GM15510 (cell line): ENCODE measurements at regions not wholly inside any gene's neighbourhood (a gene's known extent, or its start where the extent isn't known, plus 50 kb on each side); places are given as distances from the start of the nearest gene placed in this dataset.

Experiments
- POLR2A ChIP-seq: IDR thresholded peaks from 3 replicates; pipeline ENCODE4 v1.6.1; 2011; ENCODE audit warnings: borderline replicate concordance; ENCODE audit not compliant: insufficient read length; ENCODE audit errors: extremely low read depth

DNA sequence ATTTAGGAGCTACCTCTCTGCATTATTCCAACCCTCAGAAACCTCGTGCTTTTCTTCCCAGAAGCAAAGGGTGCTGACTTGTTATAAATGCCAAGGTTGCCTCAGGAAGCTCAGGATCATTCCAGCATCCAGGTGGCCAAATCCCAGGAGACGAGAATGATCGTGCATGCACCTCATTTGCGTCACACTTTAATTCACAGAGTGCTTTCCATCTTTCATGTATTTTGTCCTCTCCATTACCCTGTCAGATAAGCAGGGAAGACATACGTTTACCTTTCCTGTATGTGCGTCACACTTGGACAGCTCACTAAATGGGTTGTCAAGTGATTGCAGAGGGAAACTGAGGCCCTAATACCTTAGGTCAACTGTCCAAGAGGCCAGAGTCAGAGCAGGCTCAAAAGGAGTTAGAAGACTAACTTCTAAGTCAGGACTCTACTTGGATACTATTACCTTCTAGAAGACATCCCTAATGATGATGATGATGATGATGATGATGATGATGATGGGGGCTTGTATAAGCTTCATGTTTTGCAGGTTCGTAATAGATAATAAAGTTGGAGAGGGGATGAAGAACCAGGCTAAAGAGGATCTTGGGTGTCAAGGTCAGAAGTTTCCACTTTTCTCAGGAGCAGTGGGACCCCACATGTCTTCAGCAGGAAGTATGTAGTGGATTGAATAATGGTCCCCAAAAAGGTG is 150.6 kb upstream of the TNRC6C start:
- TF ChIP-seq POLR2A: no peak

DNA sequence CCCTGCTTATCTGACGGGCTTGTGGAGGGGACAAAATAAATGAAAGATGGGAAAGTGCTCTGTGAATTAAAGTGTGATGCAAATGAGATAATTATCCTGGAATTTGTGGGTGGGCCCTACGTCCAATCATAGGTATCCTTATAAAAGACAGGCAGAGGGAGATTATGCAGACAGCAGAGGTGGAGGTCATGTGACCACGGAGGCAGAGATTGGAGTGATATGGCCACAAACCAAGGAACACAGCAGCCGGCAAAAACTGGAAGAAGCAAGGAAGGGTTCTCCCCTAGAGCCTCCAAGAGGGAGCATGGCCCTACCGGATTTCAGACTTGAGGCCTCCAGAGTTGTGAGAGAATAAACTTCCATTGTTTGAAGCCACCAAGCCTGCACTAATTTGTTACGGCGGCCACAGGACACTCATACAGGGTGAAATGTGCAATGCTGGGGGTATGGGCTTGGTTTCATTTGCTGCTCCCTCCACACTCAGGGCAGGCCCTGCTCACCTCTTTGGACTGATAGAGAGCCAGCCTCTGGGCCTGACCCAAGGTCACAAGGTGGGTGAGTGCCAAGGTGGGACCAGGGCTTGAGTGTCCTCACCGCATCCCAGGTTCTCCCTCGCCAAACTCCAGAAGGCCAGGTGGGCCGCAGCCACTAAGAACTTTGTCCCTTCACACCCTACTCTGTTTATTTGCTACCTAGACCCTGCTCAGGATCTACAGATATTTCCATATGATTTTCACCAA is 149.6 kb upstream of the TNRC6C start:
- TF ChIP-seq POLR2A: no peak

DNA sequence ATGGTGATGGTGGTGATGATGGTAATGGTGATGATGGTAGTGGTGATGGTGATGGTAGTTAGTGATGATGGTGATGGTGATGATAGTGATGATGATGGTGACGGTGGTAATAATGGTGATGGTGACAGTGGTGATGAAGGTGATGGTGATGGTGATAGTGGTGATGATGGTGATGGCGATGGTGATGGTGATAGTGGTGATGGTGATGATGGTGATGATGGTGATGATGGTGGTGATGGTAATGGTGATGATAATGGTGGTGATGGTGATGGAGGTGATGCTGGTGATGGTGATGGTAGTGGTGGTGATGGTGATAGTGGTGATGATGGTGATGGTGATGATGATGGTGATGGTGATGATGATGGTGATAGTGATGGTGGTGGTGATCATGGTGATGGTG is 148.7 kb upstream of the TNRC6C start:
- TF ChIP-seq POLR2A: no peak

DNA sequence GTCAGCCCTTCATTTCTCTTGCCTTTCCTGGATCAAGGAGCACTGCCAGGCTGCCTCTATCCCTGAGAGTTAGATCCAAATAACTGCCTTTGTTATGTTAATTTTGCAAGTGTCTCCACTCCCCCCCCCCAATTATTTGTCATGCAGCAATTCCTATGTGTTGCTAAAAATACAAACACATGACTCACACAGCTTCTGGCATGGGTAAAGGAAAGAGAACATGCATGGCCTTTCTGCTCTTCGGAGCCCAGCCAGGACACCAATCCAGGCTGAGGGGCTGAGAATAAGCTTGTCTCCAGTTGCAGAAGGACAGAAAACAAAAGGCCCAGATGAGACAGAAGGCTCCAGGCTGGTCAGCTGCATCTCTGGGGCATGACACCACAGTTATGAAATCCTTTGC is 148.0 kb upstream of the TNRC6C start:
- no peak for TF ChIP-seq POLR2A

DNA sequence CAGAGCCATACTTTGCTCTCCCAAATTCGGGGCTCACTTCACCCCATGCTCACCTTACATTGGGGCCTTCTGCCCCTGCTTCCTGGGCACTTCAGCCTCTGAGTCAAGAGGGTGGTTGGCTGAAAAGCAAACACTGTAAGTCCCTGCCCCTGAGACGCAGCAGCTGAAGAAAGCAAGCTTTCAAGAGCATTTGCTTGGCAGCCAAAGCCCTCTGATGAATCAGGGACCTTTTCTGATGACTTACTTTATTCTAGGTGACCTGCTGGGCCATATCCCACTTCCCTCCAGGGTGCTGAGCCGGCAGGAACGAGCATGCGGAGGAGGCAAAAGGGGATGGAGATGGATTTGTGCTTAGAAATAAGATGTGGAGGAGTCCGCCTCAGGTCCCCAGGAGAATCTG is 147.0 kb upstream of the TNRC6C start:
- no peak for TF ChIP-seq POLR2A

DNA sequence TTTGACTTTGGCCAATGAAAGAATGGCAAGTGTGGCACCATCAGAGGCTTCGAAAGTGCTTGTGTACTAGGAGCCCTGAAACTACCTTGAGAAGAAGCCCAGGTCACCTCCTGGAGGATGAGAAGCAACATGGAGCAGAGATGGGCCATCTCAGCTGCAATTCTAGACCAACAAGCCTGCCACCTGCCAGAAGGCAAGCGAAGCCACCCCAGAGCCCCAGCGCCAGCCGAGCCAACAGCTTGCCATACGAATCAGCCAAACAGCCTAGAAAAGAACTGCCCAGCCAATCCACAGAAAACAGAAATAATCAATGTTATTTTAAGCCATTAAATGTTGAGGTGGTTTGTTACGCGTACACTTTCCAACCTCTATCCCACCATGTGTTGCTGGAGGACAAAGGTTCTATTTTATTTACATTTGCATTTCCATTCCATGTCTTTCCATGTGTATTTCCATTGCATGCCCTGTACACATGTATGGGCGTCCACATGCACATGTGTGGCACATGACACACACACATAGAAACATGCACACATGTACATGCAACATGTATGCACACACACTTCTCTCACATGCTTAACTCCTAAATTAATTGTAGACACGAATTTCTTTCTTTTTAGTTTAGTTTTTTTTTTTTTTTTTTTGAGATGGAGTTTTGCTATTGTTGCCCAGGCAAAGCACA is 144.3 kb upstream of the TNRC6C start:
- TF ChIP-seq POLR2A: no peak

DNA sequence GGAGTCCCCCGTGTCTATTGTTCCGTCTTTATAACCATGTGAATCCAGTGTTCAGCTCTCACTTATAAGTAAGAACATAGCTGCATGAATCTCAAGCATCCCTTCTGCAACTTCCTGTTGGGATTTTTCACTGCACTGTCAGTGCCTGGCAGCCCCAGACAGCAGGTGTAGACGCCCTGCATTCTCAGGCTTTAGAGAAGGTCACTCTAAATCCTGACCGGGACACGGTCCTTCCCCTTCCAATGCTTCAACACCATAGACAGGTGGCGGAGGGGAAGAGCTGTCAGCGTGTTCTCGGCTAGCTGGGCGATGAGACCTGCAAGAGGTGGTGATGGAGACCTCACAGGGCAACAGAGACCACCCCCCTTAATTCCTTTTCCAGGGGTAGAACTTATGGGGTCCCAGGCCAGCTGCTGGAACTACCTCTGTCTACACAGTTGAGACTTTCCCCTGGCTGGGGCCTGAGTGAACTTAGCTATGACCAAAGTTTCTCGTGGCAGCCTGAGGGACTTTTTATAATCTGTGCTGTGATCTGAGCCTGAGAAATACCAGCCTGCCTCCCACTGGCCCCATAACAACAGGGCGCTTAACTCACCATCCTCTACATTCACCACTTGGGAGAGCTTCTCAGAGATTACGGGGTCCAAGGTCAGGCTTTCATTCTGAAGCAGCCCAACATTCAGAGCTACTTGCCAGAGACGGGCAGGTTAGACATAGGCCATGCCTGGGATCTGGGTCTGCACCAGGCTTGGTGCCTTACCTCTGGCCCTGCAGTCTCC is 143.2 kb upstream of the TNRC6C start:
- no peak for TF ChIP-seq POLR2A

DNA sequence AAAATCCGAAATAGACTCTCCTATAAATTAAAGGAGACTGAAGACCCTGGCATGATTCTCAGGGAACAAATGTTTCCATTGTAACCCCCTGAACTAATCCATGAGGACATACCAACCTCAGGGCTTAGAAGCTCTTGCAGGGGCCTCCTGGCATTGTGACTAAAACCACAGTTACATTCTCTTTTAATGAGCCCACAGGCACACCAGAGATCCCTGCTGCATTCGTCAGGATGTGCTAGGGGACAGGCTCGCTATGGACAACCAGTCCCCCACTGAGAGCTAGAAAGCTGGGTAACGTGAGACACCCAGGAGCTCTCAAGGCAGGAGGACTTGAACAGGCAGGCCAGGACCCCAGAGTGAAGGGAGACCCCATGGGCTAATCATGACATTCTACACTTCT is 140.6 kb upstream of the TNRC6C start:
- TF ChIP-seq POLR2A: no peak

DNA sequence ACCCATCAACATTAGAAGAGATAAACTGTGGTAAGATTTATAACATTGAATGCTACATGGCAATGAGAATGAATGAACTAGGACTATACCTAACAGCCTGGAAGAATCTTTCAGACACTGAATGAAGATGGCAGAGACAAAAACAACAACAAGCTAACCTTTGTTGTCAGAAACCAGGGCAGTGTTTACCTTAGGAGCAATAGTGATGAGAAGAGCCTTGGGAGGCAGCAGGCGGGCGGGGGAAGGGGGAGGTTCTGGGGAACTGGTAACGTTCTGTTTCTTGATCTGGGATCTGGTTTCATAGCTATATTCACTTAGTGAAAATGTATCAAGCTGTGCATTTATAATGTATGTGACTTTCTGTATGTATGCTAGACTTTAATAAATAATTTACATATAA is 139.0 kb upstream of the TNRC6C start:
- TF ChIP-seq POLR2A: no peak

DNA sequence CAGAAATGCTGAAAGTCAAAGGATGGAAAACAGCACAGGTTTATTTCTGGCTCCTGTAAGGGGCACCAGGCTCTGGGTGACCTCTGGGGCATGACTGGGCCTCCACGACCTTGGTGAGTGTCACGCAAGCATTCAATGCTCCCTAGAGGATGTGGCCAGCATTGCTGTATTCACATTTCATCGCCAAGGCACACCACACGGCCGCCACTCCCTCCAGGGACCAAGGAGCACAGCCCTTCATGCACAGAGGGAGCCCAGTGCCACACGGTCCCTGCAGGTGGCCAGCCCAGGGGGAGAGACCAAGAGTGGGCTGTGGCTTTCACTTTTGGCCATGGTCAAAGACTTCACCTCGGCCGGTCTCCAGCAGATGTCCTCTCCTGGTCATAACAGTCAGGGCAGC is 137.4 kb upstream of the TNRC6C start:
- no peak for TF ChIP-seq POLR2A

DNA sequence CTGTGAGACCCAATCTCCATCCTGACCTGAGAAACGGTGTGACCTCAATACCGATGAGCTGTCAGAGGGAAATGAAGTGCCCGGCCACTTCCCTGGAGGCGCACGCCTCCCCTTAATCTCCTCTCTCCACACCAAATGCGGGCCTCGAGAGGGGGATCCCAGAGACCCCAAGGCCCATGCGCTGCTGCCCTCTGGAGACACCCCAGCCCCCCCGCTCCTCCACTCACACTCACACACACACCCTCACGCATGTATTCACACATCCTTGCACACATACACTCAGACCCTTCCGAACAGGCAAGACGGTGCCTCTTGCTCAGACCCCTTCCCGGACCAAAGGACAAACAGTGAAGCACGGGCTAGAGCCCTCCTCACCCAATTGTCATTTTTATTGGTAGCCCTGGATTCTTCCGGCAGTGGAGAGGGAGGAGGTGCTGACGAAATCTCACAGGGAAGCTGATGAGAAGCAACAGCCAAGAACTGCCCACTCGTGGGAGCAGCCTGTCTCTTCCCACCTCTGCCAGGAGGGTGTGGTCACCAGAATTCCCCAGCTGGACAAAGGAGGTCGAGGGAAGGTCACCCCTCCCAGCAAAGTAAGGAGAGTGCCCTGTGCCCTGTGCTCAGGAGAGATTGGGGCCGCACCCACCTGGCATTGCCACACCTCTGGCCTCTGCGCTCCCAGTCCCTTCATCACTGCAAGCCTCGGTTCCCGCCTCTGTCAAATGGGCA is 136.0 kb upstream of the TNRC6C start:
- no peak for TF ChIP-seq POLR2A

DNA sequence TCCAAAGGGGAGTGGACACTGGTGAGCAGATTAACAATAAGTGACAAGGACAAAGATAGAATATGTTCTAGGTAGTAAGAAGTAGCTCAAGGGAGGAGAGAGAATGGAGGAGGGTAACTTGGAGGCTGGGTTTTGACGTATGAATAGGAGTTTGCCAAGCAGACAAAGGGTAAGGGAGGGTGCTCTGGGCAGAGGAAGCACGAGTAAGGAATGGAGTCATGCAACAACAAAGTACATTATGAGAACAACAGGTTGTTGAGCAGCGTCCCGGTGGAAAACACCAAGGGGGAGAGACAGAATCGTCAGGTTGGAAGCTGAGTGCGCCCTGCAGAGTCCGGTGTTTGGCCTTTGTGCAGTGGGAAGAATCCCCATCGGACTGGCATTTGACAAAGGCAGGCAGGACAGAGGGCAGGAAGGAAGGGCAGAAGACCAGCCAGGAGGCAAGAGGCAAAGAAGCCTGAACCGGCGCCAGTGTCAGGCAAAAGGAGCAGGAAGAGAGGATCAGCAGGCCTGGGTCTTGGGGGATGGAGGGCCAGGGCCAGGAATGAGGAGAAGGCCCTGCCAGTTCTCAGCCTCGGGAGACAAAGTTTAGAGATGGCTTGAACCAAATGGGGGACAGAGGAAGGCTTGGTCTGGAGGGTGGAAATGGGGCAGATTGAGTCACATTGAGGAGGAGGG is 134.3 kb upstream of the TNRC6C start:
- TF ChIP-seq POLR2A: no peak

DNA sequence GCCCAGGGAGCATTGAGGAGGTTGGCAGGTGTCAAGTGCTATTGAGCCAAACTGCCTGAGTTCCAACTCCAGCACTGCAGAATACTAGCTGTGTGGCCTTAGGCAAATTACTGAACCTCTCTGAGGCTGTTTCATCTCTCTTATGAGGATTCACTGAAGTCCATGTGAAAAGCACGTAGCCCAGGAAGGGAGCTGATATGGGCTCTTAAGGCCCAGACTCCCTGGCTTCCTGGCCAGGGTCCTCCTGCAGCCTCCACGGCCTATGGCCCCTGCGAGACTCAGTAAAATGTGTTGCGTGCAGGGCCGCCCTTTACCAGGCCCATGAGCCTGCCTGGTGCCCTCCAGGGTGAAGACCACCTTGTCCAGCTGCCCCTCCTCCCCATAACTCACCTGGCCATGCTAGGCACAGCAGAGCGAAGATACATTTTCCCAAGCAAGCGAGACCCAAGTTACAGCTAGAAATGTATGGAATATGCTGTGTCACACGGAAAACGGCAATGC is 133.7 kb upstream of the TNRC6C start:
- no peak for TF ChIP-seq POLR2A

DNA sequence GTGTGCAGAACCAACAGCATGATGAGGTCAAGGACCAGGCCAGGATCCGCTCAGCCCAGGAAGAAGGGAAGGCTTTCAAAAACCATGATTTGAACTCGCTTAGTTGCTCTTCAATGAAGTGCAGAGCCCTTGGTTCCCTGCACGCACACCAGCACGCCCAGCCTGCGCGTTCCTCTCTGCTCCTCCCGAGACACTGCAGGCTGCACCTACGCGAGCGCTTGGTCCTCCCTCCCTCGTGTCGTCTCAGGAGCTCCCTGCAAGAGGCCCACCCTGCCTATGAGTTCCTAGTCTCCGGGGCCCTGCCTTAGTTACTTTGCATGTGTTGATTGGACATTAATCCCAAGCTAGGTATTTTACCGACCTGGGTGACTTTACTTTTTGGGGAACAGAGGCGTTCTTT is 132.9 kb upstream of the TNRC6C start:
- no peak for TF ChIP-seq POLR2A
